Left lung (tissue), 4 donors: ENCODE measurements at regions not wholly inside any gene's neighbourhood (a gene's known extent, or its start where the extent isn't known, plus 50 kb on each side); places are given as distances from the start of the nearest gene placed in this dataset.

ENCODE experiments used
- ATAC-seq: fragments of 200-7000 bp; cut with Tn5 transposase; one replicate; pipeline ENCODE4 v1.9.1; 2020; ENCODE audit warnings: moderate library complexity
- DNase-seq, 4 donors: peaks; one replicate each; pipeline ENCODE4 v3.0.0-alpha.2; 2013 to 2020
- H3K27ac ChIP-seq, 2 donors: fragments of 200-600 bp; sonication (generic) in 1 of 2; one replicate each; pipeline versions ENCODE4 v1.5.0 to v1.8.0; 2020 to 2021
- H3K27me3 ChIP-seq, 2 donors: fragments of 200-600 bp; sonication (generic) in 1 of 2; one replicate each; pipeline versions ENCODE4 v1.5.0 to v1.8.0; 2020 to 2021
- H3K36me3 ChIP-seq, 2 donors: fragments of 200-600 bp; sonication (generic) in 1 of 2; one replicate each; pipeline versions ENCODE4 v1.5.0 to v1.8.0; 2020 to 2021
- H3K4me1 ChIP-seq, 2 donors: fragments of 200-600 bp; one replicate each; pipeline ENCODE4 v1.8.0; 2021
- H3K4me3 ChIP-seq, 2 donors: fragments of 200-600 bp; sonication (generic) in 1 of 2; one replicate each; pipeline versions ENCODE4 v1.5.0 to v1.8.0; 2020 to 2021; ENCODE audit warnings: mild to moderate bottlenecking in 1 of 2
- H3K9me3 ChIP-seq, 2 donors: fragments of 200-600 bp; sonication (generic) in 1 of 2; one replicate each; pipeline versions ENCODE4 v1.5.0 to v1.8.0; 2020 to 2021
- intact Hi-C, 2 donors: fragments of 100-400 bp; cut with DNase I; formaldehyde crosslinking; loops; one replicate each; pipeline versions ENCODE4 v1.11.2 to v1.14.2; 2022
- TF ChIP-seq, protein P1 (sequence below), 2 donors: fragments of 200-600 bp; sonication (generic) in 1 of 2; IDR thresholded peaks; one replicate each; pipeline versions ENCODE4 v1.5.0 to v1.8.0; 2021; ENCODE audit warnings: antibody characterized with exemption in 2 of 2
- donor health status: DM: no; HTN: yes; CAD: no.
- donor health status: DM: no; HTN: no; CAD: no.

DNA sequence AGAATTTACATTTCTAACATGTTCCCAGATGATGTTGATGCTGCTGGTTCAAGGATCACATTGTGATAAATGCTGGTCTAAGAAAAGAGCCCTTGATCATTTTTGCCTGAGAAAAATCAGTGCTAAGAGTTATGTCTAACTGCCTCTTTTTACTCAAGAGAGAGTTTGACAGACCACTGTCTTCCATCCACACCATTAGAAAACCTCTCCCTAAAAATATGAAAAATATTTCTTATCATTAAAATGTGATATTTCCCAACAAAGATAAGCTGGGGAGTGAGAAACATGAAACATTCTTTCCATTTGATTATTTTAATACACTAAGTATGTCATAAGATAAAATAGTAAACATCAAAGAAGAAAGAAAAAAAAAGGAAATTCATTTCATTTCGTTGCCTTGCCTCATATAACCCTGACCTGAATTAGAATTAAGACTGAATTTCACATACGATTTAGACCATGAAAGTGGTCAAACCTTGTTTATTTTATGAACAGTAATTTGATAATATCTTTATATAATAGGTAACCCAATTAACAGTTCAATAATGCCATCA, 471.8 kb upstream of the ARHGEF26 start:
- intact Hi-C loops = no loop called here
- Histone ChIP-seq H3K36me3 (no peaks in the 10 kb centered on the region), H3K9me3 (peaks cover 0 to 2% of the 10 kb centered on the region in 2 donors), H3K4me3 (no peak overlapping the region), H3K27ac (no peak overlapping the region), H3K4me1 (no peaks in the 10 kb centered on the region), H3K27me3 (no peaks in the 10 kb centered on the region)
- ATAC-seq = no peak
- TF ChIP-seq, protein P1, sequence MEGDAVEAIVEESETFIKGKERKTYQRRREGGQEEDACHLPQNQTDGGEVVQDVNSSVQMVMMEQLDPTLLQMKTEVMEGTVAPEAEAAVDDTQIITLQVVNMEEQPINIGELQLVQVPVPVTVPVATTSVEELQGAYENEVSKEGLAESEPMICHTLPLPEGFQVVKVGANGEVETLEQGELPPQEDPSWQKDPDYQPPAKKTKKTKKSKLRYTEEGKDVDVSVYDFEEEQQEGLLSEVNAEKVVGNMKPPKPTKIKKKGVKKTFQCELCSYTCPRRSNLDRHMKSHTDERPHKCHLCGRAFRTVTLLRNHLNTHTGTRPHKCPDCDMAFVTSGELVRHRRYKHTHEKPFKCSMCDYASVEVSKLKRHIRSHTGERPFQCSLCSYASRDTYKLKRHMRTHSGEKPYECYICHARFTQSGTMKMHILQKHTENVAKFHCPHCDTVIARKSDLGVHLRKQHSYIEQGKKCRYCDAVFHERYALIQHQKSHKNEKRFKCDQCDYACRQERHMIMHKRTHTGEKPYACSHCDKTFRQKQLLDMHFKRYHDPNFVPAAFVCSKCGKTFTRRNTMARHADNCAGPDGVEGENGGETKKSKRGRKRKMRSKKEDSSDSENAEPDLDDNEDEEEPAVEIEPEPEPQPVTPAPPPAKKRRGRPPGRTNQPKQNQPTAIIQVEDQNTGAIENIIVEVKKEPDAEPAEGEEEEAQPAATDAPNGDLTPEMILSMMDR (IDR thresholded peaks at IDR 0.05) = no peak
- DNase-seq = no peak

DNA sequence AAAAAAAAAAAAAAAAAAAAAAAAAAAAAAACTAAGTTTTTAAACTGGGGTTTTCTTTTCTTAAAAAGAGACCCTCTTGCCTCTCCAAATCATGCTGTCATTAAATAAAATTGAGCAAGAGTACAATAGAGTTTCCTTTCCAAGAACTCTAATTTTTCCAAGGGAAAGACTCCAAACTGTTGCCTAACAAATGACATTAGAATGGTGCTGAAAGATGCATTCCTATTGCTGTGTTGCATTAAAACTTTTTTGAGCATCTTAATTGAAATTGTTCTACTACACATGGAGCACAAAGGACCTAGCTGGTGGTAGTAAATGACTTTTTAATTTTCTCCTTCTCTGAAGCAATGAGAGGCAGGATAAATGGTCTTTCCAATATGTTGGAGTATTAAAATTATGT, 469.1 kb upstream of the ARHGEF26 start:
- Histone ChIP-seq H3K4me3 (no peak overlapping the region), H3K27ac (no peak overlapping the region), H3K9me3 (no peaks in the 10 kb centered on the region), H3K27me3 (no peaks in the 10 kb centered on the region), H3K4me1 (no peaks in the 10 kb centered on the region), H3K36me3 (no peaks in the 10 kb centered on the region)
- ATAC-seq = peak; percentile 52
- TF ChIP-seq, protein P1 (IDR thresholded peaks at IDR 0.05) = no peak
- DNase-seq = peak in 2 of 4 donors; percentile 87 to 89
- intact Hi-C loops = no loop called here

DNA sequence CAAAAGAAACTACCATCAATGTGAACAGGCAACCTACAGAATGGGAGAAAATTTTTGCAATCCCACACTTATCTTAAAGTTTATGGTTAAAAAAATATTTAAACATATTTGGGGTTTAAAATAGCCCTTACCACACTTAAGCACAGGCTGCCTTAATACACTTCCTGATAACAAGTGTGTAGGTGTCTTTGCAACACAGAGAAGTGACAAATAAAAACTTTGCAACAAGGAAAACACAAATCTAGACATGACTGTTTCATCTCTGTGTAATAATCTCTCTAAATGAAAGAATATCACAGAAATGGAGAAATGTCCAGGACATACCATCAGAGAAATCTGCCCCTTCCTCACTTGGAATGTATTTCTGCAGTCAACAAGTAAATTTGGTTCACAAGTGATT, 464.1 kb upstream of the ARHGEF26 start:
- no peaks in the 10 kb centered on the region for H3K27me3 ChIP-seq
- H3K4me3 ChIP-seq = no peak overlapping the region

DNA sequence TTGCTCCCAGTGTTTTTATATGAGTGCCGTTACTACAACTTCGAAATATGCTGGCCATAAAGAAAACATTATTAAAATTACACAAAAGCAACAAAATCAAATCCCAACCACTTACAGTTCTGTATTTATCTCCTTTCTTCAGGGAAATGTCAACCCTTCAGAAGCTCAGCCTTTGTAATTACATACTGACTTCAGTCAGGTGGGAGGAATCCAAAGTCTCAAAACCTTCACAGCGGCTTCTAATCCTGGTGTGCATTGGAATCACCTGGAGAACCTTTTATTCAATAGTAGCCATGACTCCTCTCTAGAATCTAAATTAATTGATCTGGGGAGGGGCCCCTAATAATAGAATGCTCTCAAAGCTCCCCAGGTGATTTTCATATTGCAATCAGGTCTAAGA, 463.7 kb upstream of the ARHGEF26 start:
- H3K9me3 ChIP-seq = peaks cover 0 to 7% of the 10 kb centered on the region in 2 donors
- H3K27me3 ChIP-seq = no peaks in the 10 kb centered on the region
- intact Hi-C loops = no loop called here
- H3K36me3 ChIP-seq = no peaks in the 10 kb centered on the region
- DNase-seq (no peak), ATAC-seq (peak; percentile 45)
- no peaks in the 10 kb centered on the region for H3K4me1 ChIP-seq
- TF ChIP-seq, protein P1 (IDR thresholded peaks at IDR 0.05) = no peak
- peak overlapping the region in 1 of 2 donors; percentile 6 for H3K27ac ChIP-seq
- H3K4me3 ChIP-seq = no peak overlapping the region

More for the DNA sequence above, 464.1 kb upstream of the ARHGEF26 start:
- Histone ChIP-seq H3K4me1 (no peaks in the 10 kb centered on the region), H3K9me3 (peaks cover 0 to 7% of the 10 kb centered on the region in 2 donors), H3K36me3 (no peaks in the 10 kb centered on the region), H3K27ac (peak overlapping the region in 1 of 2 donors; percentile 6)
- TF ChIP-seq, protein P1 (IDR thresholded peaks at IDR 0.05) = no peak
- intact Hi-C loops = no loop called here
- peak; percentile 51 for ATAC-seq
- no peak for DNase-seq

DNA sequence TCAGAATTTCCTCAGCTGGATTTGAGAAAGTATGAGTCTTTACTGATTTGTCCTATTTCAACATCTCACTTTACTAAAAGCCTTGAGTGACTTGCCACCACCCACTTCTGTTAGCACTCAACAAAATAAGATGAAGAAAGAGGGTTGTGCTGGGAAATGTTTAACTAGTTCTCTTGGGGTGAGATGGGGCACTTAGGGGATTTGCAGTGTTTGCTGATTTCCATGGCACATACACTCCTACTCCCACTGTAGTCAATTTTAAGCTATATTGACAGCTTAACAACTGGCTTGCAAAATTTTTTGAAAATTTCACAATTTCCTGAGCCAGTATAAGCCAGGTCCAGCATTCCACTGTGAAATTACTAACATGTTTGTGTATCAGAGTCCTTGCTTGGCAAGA, 463.1 kb upstream of the ARHGEF26 start:
- intact Hi-C loops = no loop called here
- Histone ChIP-seq H3K27ac (peak overlapping the region in 1 of 2 donors; percentile 6), H3K9me3 (peaks cover 0 to 7% of the 10 kb centered on the region in 2 donors), H3K36me3 (no peaks in the 10 kb centered on the region), H3K4me1 (no peaks in the 10 kb centered on the region), H3K27me3 (no peaks in the 10 kb centered on the region), H3K4me3 (no peak overlapping the region)
- DNase-seq (peak in 1 of 4 donors; percentile 33), ATAC-seq (peak; percentile 96)
- TF ChIP-seq, protein P1 (IDR thresholded peaks at IDR 0.05) = no peak
